Transverse colon (tissue), 4 donors: ENCODE measurements at regions not wholly inside any gene's neighbourhood (a gene's known extent, or its start where the extent isn't known, plus 50 kb on each side); places are given as distances from the start of the nearest gene placed in this dataset.

Experiments used
- EP300 ChIP-seq: sonication (generic); formaldehyde crosslinking; IDR thresholded peaks from one replicate; pipeline ENCODE4 v1.6.1; 2017; ENCODE audit warnings: antibody characterized with exemption, low read depth
- POLR2A ChIP-seq: fragments of 450-650 bp; IDR thresholded peaks from one replicate; pipeline ENCODE4 v1.6.1; 2016; ENCODE audit warnings: antibody characterized with exemption, mild to moderate bottlenecking, moderate library complexity
- POLR2AphosphoS5 ChIP-seq, 3 donors: sonication (generic); formaldehyde crosslinking; IDR thresholded peaks; one replicate each; pipeline ENCODE4 v1.6.1; 2016; ENCODE audit warnings: antibody characterized with exemption in 3 of 3
- TF ChIP-seq, protein P1 (sequence below), 5 experiments: fragments of 200-600 bp in 3 of 5; fragments of 450-650 bp in 2 of 5; sonication (generic) in 3 of 5; IDR thresholded peaks; 1 replicate in 2 of 5; 2 replicates in 3 of 5; pipeline ENCODE4 v1.5.1; 2016 to 2017; ENCODE audit warnings: antibody characterized with exemption in 5 of 5, inconsistent platforms in 3 of 5, mild to moderate bottlenecking in 2 of 5, moderate library complexity in 1 of 5

DNA sequence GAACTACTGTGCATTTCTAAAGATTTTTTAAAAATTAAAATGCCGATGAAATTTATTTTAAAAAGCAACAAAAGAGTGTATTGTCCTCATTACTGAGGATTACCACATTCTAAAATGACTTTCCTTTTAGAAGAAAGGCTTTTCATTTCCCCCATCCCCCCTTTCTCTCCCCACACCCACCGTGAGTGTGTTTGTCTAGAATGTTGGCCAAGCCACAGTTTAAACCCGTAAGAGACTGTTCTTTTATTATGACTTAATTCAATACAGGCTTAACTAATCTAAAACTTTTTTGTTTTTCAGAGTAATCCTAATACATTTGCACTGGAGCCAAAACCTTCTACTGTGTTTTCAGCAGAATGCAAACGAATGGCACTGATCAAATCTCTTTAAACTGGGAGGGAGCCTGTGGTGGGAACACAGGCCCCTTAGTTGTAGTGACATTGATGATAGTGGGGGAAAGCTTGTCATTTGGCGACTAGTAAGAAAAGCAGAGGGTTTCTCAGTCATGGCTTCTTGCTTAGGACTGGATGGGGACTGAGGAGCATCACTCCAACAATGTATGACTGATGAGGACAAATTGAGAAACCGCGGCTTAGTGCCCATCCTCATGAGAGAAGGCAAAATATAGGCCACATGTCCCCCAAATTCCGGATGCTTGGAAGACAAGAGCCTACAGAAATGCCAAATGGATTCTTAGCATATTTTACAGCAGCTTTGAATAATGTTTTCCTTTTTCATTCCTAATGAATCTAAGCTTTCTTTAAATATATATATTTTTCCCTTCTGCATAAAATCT is 154.0 kb upstream of the SMIM21 start:
- TF ChIP-seq, protein P1, sequence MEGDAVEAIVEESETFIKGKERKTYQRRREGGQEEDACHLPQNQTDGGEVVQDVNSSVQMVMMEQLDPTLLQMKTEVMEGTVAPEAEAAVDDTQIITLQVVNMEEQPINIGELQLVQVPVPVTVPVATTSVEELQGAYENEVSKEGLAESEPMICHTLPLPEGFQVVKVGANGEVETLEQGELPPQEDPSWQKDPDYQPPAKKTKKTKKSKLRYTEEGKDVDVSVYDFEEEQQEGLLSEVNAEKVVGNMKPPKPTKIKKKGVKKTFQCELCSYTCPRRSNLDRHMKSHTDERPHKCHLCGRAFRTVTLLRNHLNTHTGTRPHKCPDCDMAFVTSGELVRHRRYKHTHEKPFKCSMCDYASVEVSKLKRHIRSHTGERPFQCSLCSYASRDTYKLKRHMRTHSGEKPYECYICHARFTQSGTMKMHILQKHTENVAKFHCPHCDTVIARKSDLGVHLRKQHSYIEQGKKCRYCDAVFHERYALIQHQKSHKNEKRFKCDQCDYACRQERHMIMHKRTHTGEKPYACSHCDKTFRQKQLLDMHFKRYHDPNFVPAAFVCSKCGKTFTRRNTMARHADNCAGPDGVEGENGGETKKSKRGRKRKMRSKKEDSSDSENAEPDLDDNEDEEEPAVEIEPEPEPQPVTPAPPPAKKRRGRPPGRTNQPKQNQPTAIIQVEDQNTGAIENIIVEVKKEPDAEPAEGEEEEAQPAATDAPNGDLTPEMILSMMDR (IDR thresholded peaks at IDR 0.05): no peak
- TF ChIP-seq POLR2AphosphoS5 (IDR thresholded peaks at IDR 0.05) (no peak), EP300 (no peak), POLR2A (no peak)
